ENCODE measurements at regions not wholly inside any gene's neighbourhood (a gene's known extent, or its start where the extent isn't known, plus 50 kb on each side); places are given as distances from the start of the nearest gene placed in this dataset.

GRCh38 chr3:187977659-187978058, 176.3 kb upstream of the LPP start:
- intact Hi-C loops (cut with DNase I, micrococcal nuclease): no loop called here
- no peak for DNase-seq
- no peak for ATAC-seq

GRCh38 chr3:187978433-187979011, 175.4 kb upstream of the LPP start:
- intact Hi-C loops (cut with DNase I, micrococcal nuclease): no loop called here
- ATAC-seq (no peak), DNase-seq (no peak)

GRCh38 chr3:187979564-187979963, 174.4 kb upstream of the LPP start:
- ATAC-seq: no peak
- no peak for DNase-seq
- intact Hi-C loops (cut with DNase I, micrococcal nuclease): no loop called here

GRCh38 chr3:187980861-187981260, 173.1 kb upstream of the LPP start:
- intact Hi-C loops (cut with DNase I, micrococcal nuclease): no loop called here
- ATAC-seq (no peak), DNase-seq (no peak)

- intact Hi-C loops (cut with DNase I, micrococcal nuclease): no loop called here
- ATAC-seq (no peak), DNase-seq (no peak)
These were observed 171.8 kb upstream of the LPP start for GRCh38 chr3:187982142-187982541.

- intact Hi-C loops (cut with DNase I, micrococcal nuclease): no loop called here
- no peak for ATAC-seq
- no peak for DNase-seq
These were observed 170.4 kb upstream of the LPP start for GRCh38 chr3:187983484-187984124.

- intact Hi-C loops (cut with DNase I, micrococcal nuclease): no loop called here
- DNase-seq: no peak
- no peak for ATAC-seq
These were observed 168.3 kb upstream of the LPP start for GRCh38 chr3:187985647-187986046.

GRCh38 chr3:187986514-187986934, 167.4 kb upstream of the LPP start:
- no peak for DNase-seq
- ATAC-seq: no peak

GRCh38 chr3:187987187-187987586, 166.8 kb upstream of the LPP start:
- ATAC-seq (peak; percentile 19), DNase-seq (no peak)
- intact Hi-C loops (cut with DNase I, micrococcal nuclease): no loop called here

More at GRCh38 chr3:187986514-187986934, 167.4 kb upstream of the LPP start:
- intact Hi-C loops (cut with DNase I, micrococcal nuclease): no loop called here

- intact Hi-C loops (cut with DNase I, micrococcal nuclease): no loop called here
- ATAC-seq: no peak
- no peak for DNase-seq
These were observed 166.0 kb upstream of the LPP start for GRCh38 chr3:187987924-187988323.

GRCh38 chr3:187989575-187990153, 164.3 kb upstream of the LPP start:
- ATAC-seq (no peak), DNase-seq (no peak)
- intact Hi-C loops (cut with DNase I, micrococcal nuclease): no loop called here

- no peak for ATAC-seq
- intact Hi-C loops (cut with DNase I, micrococcal nuclease): no loop called here
- DNase-seq: no peak
These were observed 161.3 kb upstream of the LPP start for GRCh38 chr3:187992609-187993008.

- no peak for DNase-seq
- intact Hi-C loops (cut with DNase I, micrococcal nuclease): no loop called here
- ATAC-seq: no peak
These were observed 159.5 kb upstream of the LPP start for GRCh38 chr3:187994221-187995042.

GRCh38 chr3:187995043-187995400, 158.9 kb upstream of the LPP start:
- ATAC-seq (no peak), DNase-seq (no peak)
- intact Hi-C loops (cut with DNase I, micrococcal nuclease): no loop called here

GRCh38 chr3:187995667-187996066, 158.3 kb upstream of the LPP start:
- intact Hi-C loops (cut with DNase I, micrococcal nuclease): no loop called here
- DNase-seq (no peak), ATAC-seq (no peak)

- intact Hi-C loops (cut with DNase I, micrococcal nuclease): no loop called here
These were observed 157.3 kb upstream of the LPP start for GRCh38 chr3:187996609-187997008.

GRCh38 chr3:187997490-187997889, 156.5 kb upstream of the LPP start:
- intact Hi-C loops (cut with DNase I, micrococcal nuclease): no loop called here
- DNase-seq: no peak
- ATAC-seq: no peak

More at GRCh38 chr3:187996609-187997008, 157.3 kb upstream of the LPP start:
- DNase-seq (no peak), ATAC-seq (no peak)

- intact Hi-C loops (cut with DNase I, micrococcal nuclease): no loop called here
- ATAC-seq (peak; percentile 63), DNase-seq (no peak)
These were observed 155.9 kb upstream of the LPP start for GRCh38 chr3:187997946-187998561.

GRCh38 chr3:187998611-187999010, 155.3 kb upstream of the LPP start:
- DNase-seq: no peak
- ATAC-seq: no peak
- intact Hi-C loops (cut with DNase I, micrococcal nuclease): no loop called here

- intact Hi-C loops (cut with DNase I, micrococcal nuclease): no loop called here
- no peak for ATAC-seq
- no peak for DNase-seq
These were observed 154.1 kb upstream of the LPP start for GRCh38 chr3:187999821-188000220.

All from left colon (tissue), 2 donors.